ENCODE measurements at regions not wholly inside any gene's neighbourhood (a gene's known extent, or its start where the extent isn't known, plus 50 kb on each side); places are given as distances from the start of the nearest gene placed in this dataset.

DNA sequence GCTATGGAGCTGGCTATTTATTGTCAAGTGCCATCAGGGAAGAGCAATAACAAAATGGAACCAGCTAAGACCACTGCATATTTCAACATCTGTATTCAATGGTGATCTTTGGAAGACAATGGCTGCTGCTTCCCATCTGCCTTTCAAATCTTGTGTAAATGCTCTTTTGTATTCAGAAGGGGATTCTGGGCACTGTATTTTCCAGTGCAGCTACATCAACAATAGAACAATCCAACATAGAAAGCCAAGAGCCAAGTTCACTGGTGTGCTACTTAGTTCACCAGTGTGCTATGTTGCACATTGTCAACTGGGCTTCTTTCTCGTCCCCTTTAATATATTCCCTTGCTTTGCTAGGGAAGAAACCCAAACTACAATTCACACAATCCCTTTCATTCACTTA, 128.8 kb upstream of the OR4E1 start:
- TF ChIP-seq, protein P1, sequence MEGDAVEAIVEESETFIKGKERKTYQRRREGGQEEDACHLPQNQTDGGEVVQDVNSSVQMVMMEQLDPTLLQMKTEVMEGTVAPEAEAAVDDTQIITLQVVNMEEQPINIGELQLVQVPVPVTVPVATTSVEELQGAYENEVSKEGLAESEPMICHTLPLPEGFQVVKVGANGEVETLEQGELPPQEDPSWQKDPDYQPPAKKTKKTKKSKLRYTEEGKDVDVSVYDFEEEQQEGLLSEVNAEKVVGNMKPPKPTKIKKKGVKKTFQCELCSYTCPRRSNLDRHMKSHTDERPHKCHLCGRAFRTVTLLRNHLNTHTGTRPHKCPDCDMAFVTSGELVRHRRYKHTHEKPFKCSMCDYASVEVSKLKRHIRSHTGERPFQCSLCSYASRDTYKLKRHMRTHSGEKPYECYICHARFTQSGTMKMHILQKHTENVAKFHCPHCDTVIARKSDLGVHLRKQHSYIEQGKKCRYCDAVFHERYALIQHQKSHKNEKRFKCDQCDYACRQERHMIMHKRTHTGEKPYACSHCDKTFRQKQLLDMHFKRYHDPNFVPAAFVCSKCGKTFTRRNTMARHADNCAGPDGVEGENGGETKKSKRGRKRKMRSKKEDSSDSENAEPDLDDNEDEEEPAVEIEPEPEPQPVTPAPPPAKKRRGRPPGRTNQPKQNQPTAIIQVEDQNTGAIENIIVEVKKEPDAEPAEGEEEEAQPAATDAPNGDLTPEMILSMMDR (IDR thresholded peaks at IDR 0.05), result no peak
- no peak for TF ChIP-seq POLR2A (IDR thresholded peaks at IDR 0.05)
